Right lobe of liver (tissue), 4 donors: ENCODE measurements at regions not wholly inside any gene's neighbourhood (a gene's known extent, or its start where the extent isn't known, plus 50 kb on each side); places are given as distances from the start of the nearest gene placed in this dataset.

Source experiments
- CTCF ChIP-seq, 4 donors: fragments of 200-600 bp in 3 of 4; fragments of 450-650 bp in 1 of 4; IDR thresholded peaks; one replicate each; pipeline versions ENCODE4 v1.5.1 to v1.8.0; 2016 to 2022; ENCODE audit warnings: antibody characterized with exemption in 4 of 4, mild to moderate bottlenecking in 2 of 4
- POLR2A ChIP-seq: fragments of 450-650 bp; IDR thresholded peaks from one replicate; pipeline ENCODE4 v1.6.1; 2017; ENCODE audit warnings: antibody characterized with exemption, mild to moderate bottlenecking
- donor health status: DM: no; HTN: no; CAD: no.
- donor health status: DM: no; HTN: no; CAD: no.
- donor health status: DM: no; HTN: yes; CAD: no.

- TF ChIP-seq CTCF (IDR thresholded peaks at IDR 0.05) = no peak
- TF ChIP-seq POLR2A = no peak
Observed at GRCh38 chr5:128011339-128011738, 72.2 kb upstream of the SLC12A2 start.
